Fibroblast of pulmonary artery (primary cell): ENCODE measurements at regions not wholly inside any gene's neighbourhood (a gene's known extent, or its start where the extent isn't known, plus 50 kb on each side); places are given as distances from the start of the nearest gene placed in this dataset.

Experiments
- DNase-seq: peaks from one replicate; pipeline ENCODE4 v3.0.0-alpha.2; 2010; ENCODE audit warnings: low read depth
- H3K4me3 ChIP-seq: replicated peaks from 2 replicates; pipeline ENCODE4 v1.5.1; 2011; ENCODE audit warnings: low read depth, mild to moderate bottlenecking, control low read depth, low read length, moderate library complexity
- CTCF ChIP-seq: IDR thresholded peaks from 2 replicates; pipeline ENCODE4 v1.5.1; 2011; ENCODE audit warnings: mild to moderate bottlenecking, control low read depth, low read length, inconsistent platforms; ENCODE audit errors: missing control alignments

GRCh38 chr22:27210111-27210730, 552.8 kb downstream of the MIAT start:
- no peak for TF ChIP-seq CTCF
- no peak overlapping the region for H3K4me3 ChIP-seq
- DNase-seq: no peak

- peak; percentile 87 for DNase-seq
- no peak for TF ChIP-seq CTCF
- H3K4me3 ChIP-seq: no peak overlapping the region
Measured at GRCh38 chr22:27212102-27212501, 554.7 kb downstream of the MIAT start.

GRCh38 chr22:27212617-27213177, 555.3 kb downstream of the MIAT start:
- no peak overlapping the region for H3K4me3 ChIP-seq
- no peak for TF ChIP-seq CTCF
- DNase-seq: peak; percentile 100

GRCh38 chr22:27213294-27213693, 555.9 kb downstream of the MIAT start:
- no peak overlapping the region for H3K4me3 ChIP-seq
- TF ChIP-seq CTCF: no peak
- DNase-seq: peak; percentile 24

GRCh38 chr22:27213766-27214581, 556.6 kb downstream of the MIAT start:
- no peak overlapping the region for H3K4me3 ChIP-seq
- TF ChIP-seq CTCF: no peak
- peak; percentile 76 for DNase-seq

GRCh38 chr22:27214691-27215090, 557.3 kb downstream of the MIAT start:
- H3K4me3 ChIP-seq: no peak overlapping the region
- no peak for DNase-seq
- TF ChIP-seq CTCF: no peak
